ENCODE measurements at regions not wholly inside any gene's neighbourhood (a gene's known extent, or its start where the extent isn't known, plus 50 kb on each side); places are given as distances from the start of the nearest gene placed in this dataset.

DNA sequence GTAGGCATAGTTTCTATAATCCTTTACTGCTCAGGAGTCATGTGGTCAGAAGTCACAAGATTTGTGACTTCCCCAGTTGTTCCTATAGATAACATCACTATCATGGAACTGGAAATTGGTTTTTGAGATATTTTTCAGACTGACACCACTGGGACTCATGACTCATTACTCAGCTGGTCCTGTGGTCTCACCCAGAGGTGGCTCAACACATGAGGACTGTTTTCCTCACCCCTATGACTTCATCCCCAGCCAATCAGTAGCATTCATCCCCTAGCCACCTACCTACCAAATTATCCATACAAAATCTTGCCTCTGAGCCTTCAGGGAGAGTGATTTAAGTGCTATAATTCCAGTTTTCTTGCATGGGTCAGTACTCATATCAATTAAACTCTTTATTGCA lies 1217.7 kb downstream of the EPHA7 start:
- TF ChIP-seq YY1 (IDR thresholded peaks at IDR 0.05; ENCODE audit: insufficient read depth, insufficient read length) = no peak
- no peak for TF ChIP-seq SUZ12 (IDR thresholded peaks at IDR 0.05; ENCODE audit: extremely low read depth, insufficient read depth, insufficient read length)
